ENCODE measurements at regions not wholly inside any gene's neighbourhood (a gene's known extent, or its start where the extent isn't known, plus 50 kb on each side); places are given as distances from the start of the nearest gene placed in this dataset.

GRCh38 chr2:240376739-240377138 is 58.7 kb upstream of the GPC1 start:
- Histone ChIP-seq H3K27ac (ENCODE audit: low read depth in 1 of 2, low read length in 2 of 2) (no peak overlapping the region), H3K36me3 (ENCODE audit: insufficient read depth, low read length) (no peaks in the 10 kb centered on the region), H3K9me3 (ENCODE audit: control insufficient read depth in 1 of 2, insufficient read depth in 1 of 2, low read length in 2 of 2) (no peaks in the 10 kb centered on the region), H3K4me1 (ENCODE audit: insufficient read depth, low read length) (no peaks in the 10 kb centered on the region), H3K4me3 (ENCODE audit: low read length) (no peak overlapping the region), H3K27me3 (ENCODE audit: control insufficient read depth in 1 of 2, insufficient read depth in 2 of 2, low read length in 2 of 2) (peaks cover 0 to 3% of the 10 kb centered on the region in 2 experiments)
- no peaks in the 10 kb centered on the region for H3K27me3 Mint-ChIP-seq
- H3K27ac Mint-ChIP-seq = no peak overlapping the region
- no peaks in the 10 kb centered on the region for H3K4me1 Mint-ChIP-seq (ENCODE audit: low read depth)
- no peaks in the 10 kb centered on the region for H3K36me3 Mint-ChIP-seq (ENCODE audit: low read depth)
- intact Hi-C loops (cut with DNase I, micrococcal nuclease) = no loop called here
- H3K4me3 Mint-ChIP-seq = no peak overlapping the region
- ChIA-PET POLR2A (no interaction called here), CTCF (no interaction called here)
- ATAC-seq (ENCODE audit: poor library complexity) (no peak), DNase-seq (no peak)
- no peaks in the 10 kb centered on the region for H3K9me3 Mint-ChIP-seq
- no peak for TF ChIP-seq CTCF (IDR thresholded peaks at IDR 0.05)

- no peak for DNase-seq
- Histone ChIP-seq H3K27ac (ENCODE audit: low read depth in 1 of 2, low read length in 2 of 2) (no peak overlapping the region), H3K36me3 (ENCODE audit: insufficient read depth, low read length) (no peaks in the 10 kb centered on the region), H3K4me3 (ENCODE audit: low read length) (no peak overlapping the region), H3K9me3 (ENCODE audit: control insufficient read depth in 1 of 2, insufficient read depth in 1 of 2, low read length in 2 of 2) (no peaks in the 10 kb centered on the region), H3K4me1 (ENCODE audit: insufficient read depth, low read length) (no peaks in the 10 kb centered on the region), H3K27me3 (ENCODE audit: control insufficient read depth in 1 of 2, insufficient read depth in 2 of 2, low read length in 2 of 2) (peaks cover 0 to 3% of the 10 kb centered on the region in 2 experiments)
- H3K4me1 Mint-ChIP-seq (ENCODE audit: low read depth) = no peaks in the 10 kb centered on the region
- ATAC-seq (ENCODE audit: poor library complexity) = no peak
- no peak for TF ChIP-seq CTCF (IDR thresholded peaks at IDR 0.05)
- no peak overlapping the region for H3K27ac Mint-ChIP-seq
- H3K4me3 Mint-ChIP-seq = no peak overlapping the region
- H3K9me3 Mint-ChIP-seq = no peaks in the 10 kb centered on the region
- intact Hi-C loops (cut with DNase I, micrococcal nuclease) = no loop called here
- H3K27me3 Mint-ChIP-seq = no peaks in the 10 kb centered on the region
- H3K36me3 Mint-ChIP-seq (ENCODE audit: low read depth) = no peaks in the 10 kb centered on the region
- ChIA-PET POLR2A (no interaction called here), CTCF (no interaction called here)
These were observed 58.1 kb upstream of the GPC1 start for GRCh38 chr2:240377366-240377765.

GRCh38 chr2:240379089-240379636 is 56.3 kb upstream of the GPC1 start:
- Histone ChIP-seq H3K9me3 (ENCODE audit: control insufficient read depth in 1 of 2, insufficient read depth in 1 of 2, low read length in 2 of 2) (no peaks in the 10 kb centered on the region), H3K36me3 (ENCODE audit: insufficient read depth, low read length) (no peaks in the 10 kb centered on the region), H3K27ac (ENCODE audit: low read depth in 1 of 2, low read length in 2 of 2) (no peak overlapping the region), H3K4me1 (ENCODE audit: insufficient read depth, low read length) (no peaks in the 10 kb centered on the region), H3K4me3 (ENCODE audit: low read length) (no peak overlapping the region), H3K27me3 (ENCODE audit: control insufficient read depth in 1 of 2, insufficient read depth in 2 of 2, low read length in 2 of 2) (peaks cover 0 to 3% of the 10 kb centered on the region in 2 experiments)
- Mint-ChIP-seq H3K27me3 (no peaks in the 10 kb centered on the region), H3K36me3 (ENCODE audit: low read depth) (no peaks in the 10 kb centered on the region), H3K9me3 (no peaks in the 10 kb centered on the region), H3K27ac (no peak overlapping the region), H3K4me1 (ENCODE audit: low read depth) (no peaks in the 10 kb centered on the region), H3K4me3 (no peak overlapping the region)
- ChIA-PET CTCF (no interaction called here), POLR2A (no interaction called here)
- no peak for DNase-seq
- no peak for TF ChIP-seq CTCF (IDR thresholded peaks at IDR 0.05)
- ATAC-seq (ENCODE audit: poor library complexity) = no peak
- intact Hi-C loops (cut with DNase I, micrococcal nuclease) = no loop called here

Measured in CD4-positive, alpha-beta T cell (primary cell).